Caco-2 (cell line): ENCODE measurements at regions not wholly inside any gene's neighbourhood (a gene's known extent, or its start where the extent isn't known, plus 50 kb on each side); places are given as distances from the start of the nearest gene placed in this dataset.

Experiments
- BruUV-seq: library from RNA; stranded (reverse); fragments of 400-500 nt; replicated peaks from 2 replicates; lab custom pipeline; 2021; lab: Mats Ljungman, UMichigan
- CTCF ChIA-PET: fragments of 300-600 bp; sonication (Branson Sonifier 250); formaldehyde crosslinking; loops from one replicate; lab custom pipeline; 2022; ENCODE audit warnings: antibody characterized with exemption; lab: Charles Lee
- POLR2A ChIA-PET: fragments of 300-600 bp; sonication (Branson Sonifier 250); formaldehyde crosslinking; loops from one replicate; lab custom pipeline; 2022; ENCODE audit warnings: antibody characterized with exemption; lab: Charles Lee
- DNase-seq, 2 experiments: peaks; one replicate each; pipeline versions ENCODE4 v3.0.0 to v3.0.0-alpha.2; 2020 to 2022
- H3K27me3 ChIP-seq: replicated peaks from 2 replicates; pipeline ENCODE4 v1.6.0; 2011; ENCODE audit warnings: low read length; ENCODE audit not compliant: control insufficient read depth, insufficient read depth
- H3K36me3 ChIP-seq: 2 replicates; pipeline ENCODE4 v1.5.1; 2011; ENCODE audit warnings: low read length; ENCODE audit not compliant: control insufficient read depth, insufficient read depth
- H3K4me1 ChIP-seq: fragments of 250-450 bp; sonication (Bioruptor Pico); 2 replicates; pipeline ENCODE4 v1.5.1; 2020; ENCODE audit warnings: mild to moderate bottlenecking
- H3K4me3 ChIP-seq: 2 replicates; pipeline ENCODE4 v1.5.1; 2011; ENCODE audit warnings: low read depth, mild to moderate bottlenecking, control low read depth, low read length
- H3K9me3 ChIP-seq: fragments of 250-450 bp; sonication (Bioruptor Pico); 2 replicates; pipeline ENCODE4 v1.5.1; 2020; ENCODE audit warnings: mild to moderate bottlenecking, moderate library complexity
- H3K27ac Mint-ChIP-seq: one replicate; pipeline ENCODE4 v1.8.0; 2022; ENCODE audit warnings: mixed read lengths; ENCODE audit not compliant: unreplicated experiment
- H3K27me3 Mint-ChIP-seq: one replicate; pipeline ENCODE4 v1.8.0; 2022; ENCODE audit warnings: mixed read lengths; ENCODE audit not compliant: insufficient read depth, unreplicated experiment
- H3K36me3 Mint-ChIP-seq: one replicate; pipeline ENCODE4 v1.8.0; 2022; ENCODE audit warnings: mild to moderate bottlenecking, mixed read lengths; ENCODE audit not compliant: insufficient read depth, unreplicated experiment
- H3K4me1 Mint-ChIP-seq: one replicate; pipeline ENCODE4 v1.8.0; 2022; ENCODE audit warnings: low read depth, mixed read lengths; ENCODE audit not compliant: unreplicated experiment
- H3K4me3 Mint-ChIP-seq: one replicate; pipeline ENCODE4 v1.8.0; 2022; ENCODE audit warnings: mild to moderate bottlenecking, moderate library complexity, mixed read lengths; ENCODE audit not compliant: unreplicated experiment
- H3K9me3 Mint-ChIP-seq: one replicate; pipeline ENCODE4 v1.8.0; 2022; ENCODE audit warnings: mixed read lengths; ENCODE audit not compliant: unreplicated experiment
- intact Hi-C: fragments of 100-400 bp; cut with micrococcal nuclease; formaldehyde crosslinking; loops from one replicate; pipeline ENCODE4 v1.10.0; 2022; ENCODE audit not compliant: unreplicated experiment
- TF ChIP-seq, protein P1 (sequence below), 2 experiments: fragments of 200-600 bp in 1 of 2; IDR thresholded peaks; 1 replicate in 1 of 2; 2 replicates in 1 of 2; pipeline versions ENCODE4 v1.5.1 to v1.8.0; 2011 to 2022; ENCODE audit warnings: antibody characterized with exemption in 1 of 2, control low read depth in 1 of 2, inconsistent platforms in 1 of 2, low read depth in 1 of 2, low read length in 1 of 2, mild to moderate bottlenecking in 1 of 2, moderate library complexity in 1 of 2; ENCODE audit not compliant: insufficient read depth in 1 of 2, severe bottlenecking in 1 of 2, unreplicated experiment in 1 of 2

- Histone ChIP-seq H3K4me3 (no peak overlapping the region), H3K27me3 (no peaks in the 10 kb centered on the region; the same call in 1 of the 2 replicates), H3K4me1 (no peaks in the 10 kb centered on the region), H3K9me3 (no peaks in the 10 kb centered on the region), H3K36me3 (no peaks in the 10 kb centered on the region)
- POLR2A ChIA-PET: no interaction called here
- no peak for DNase-seq
- Mint-ChIP-seq H3K27ac (no peak overlapping the region), H3K4me1 (no peaks in the 10 kb centered on the region), H3K9me3 (no peaks in the 10 kb centered on the region), H3K4me3 (no peak overlapping the region), H3K27me3 (peaks cover 7% of the 10 kb centered on the region), H3K36me3 (no peaks in the 10 kb centered on the region)
- no TSS peak for BruUV-seq
- CTCF ChIA-PET: interaction anchor here (1.9 kb wide), 1 partner anchor 70 kb away, joined by 7 read pairs; no protein-coding TSS in a partner anchor
- TF ChIP-seq, protein P1, sequence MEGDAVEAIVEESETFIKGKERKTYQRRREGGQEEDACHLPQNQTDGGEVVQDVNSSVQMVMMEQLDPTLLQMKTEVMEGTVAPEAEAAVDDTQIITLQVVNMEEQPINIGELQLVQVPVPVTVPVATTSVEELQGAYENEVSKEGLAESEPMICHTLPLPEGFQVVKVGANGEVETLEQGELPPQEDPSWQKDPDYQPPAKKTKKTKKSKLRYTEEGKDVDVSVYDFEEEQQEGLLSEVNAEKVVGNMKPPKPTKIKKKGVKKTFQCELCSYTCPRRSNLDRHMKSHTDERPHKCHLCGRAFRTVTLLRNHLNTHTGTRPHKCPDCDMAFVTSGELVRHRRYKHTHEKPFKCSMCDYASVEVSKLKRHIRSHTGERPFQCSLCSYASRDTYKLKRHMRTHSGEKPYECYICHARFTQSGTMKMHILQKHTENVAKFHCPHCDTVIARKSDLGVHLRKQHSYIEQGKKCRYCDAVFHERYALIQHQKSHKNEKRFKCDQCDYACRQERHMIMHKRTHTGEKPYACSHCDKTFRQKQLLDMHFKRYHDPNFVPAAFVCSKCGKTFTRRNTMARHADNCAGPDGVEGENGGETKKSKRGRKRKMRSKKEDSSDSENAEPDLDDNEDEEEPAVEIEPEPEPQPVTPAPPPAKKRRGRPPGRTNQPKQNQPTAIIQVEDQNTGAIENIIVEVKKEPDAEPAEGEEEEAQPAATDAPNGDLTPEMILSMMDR (IDR thresholded peaks at IDR 0.05; ENCODE audit: insufficient read depth in 1 of 2, low read depth in 1 of 2, low read length in 1 of 2, severe bottlenecking in 1 of 2, unreplicated experiment in 1 of 2): no peak
- intact Hi-C loops: no loop called here
These were observed 79.4 kb upstream of the UNC5A start for GRCh38 chr5:176730815-176731475.

GRCh38 chr5:176731506-176732160, 78.7 kb upstream of the UNC5A start:
- no peak overlapping the region for H3K4me3 ChIP-seq
- intact Hi-C loops: no loop called here
- no peak for DNase-seq
- ChIA-PET POLR2A (no interaction called here), CTCF (interaction anchor here (1.9 kb wide), 1 partner anchor 71 kb away, joined by 7 read pairs; no protein-coding TSS in a partner anchor)
- Mint-ChIP-seq H3K9me3 (no peaks in the 10 kb centered on the region), H3K4me1 (no peaks in the 10 kb centered on the region), H3K27ac (no peak overlapping the region), H3K36me3 (no peaks in the 10 kb centered on the region), H3K27me3 (peaks cover 7% of the 10 kb centered on the region), H3K4me3 (no peak overlapping the region)
- no peaks in the 10 kb centered on the region for H3K36me3 ChIP-seq
- no peaks in the 10 kb centered on the region; the same call in 1 of the 2 replicates for H3K27me3 ChIP-seq
- TF ChIP-seq, protein P1 (IDR thresholded peaks at IDR 0.05; ENCODE audit: insufficient read depth in 1 of 2, low read depth in 1 of 2, low read length in 1 of 2, severe bottlenecking in 1 of 2, unreplicated experiment in 1 of 2): no peak
- peaks cover 3% of the 10 kb centered on the region; the same call in 1 of the 2 replicates for H3K4me1 ChIP-seq
- no TSS peak for BruUV-seq
- H3K9me3 ChIP-seq: no peaks in the 10 kb centered on the region

DNA sequence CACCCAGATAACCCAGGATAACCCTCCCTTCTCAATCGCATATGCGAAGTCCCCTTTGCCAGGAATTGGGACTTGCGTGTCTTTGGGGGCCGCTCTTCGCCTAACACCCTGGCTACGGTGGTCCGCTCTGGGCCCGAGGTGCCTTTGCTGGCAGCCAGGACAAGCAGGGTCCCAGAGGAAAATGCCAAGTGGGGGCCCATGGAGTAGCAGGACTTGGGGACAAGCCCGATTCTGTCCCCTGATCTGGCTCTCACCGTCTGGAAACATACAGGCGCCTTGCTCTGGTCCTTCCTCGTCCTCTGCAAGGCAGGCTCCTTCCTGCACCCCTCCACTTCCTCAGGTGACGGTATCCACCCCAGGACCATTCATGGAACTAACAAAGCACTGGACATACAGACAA, 78.1 kb upstream of the UNC5A start:
- peaks cover 7% of the 10 kb centered on the region for H3K27me3 Mint-ChIP-seq
- no peaks in the 10 kb centered on the region for H3K36me3 Mint-ChIP-seq
- Histone ChIP-seq H3K9me3 (no peaks in the 10 kb centered on the region), H3K36me3 (no peaks in the 10 kb centered on the region), H3K4me1 (peaks cover 10% of the 10 kb centered on the region; the same call in 1 of the 2 replicates), H3K27me3 (no peaks in the 10 kb centered on the region; the same call in 1 of the 2 replicates), H3K4me3 (no peak overlapping the region)
- intact Hi-C loops: no loop called here
- H3K27ac Mint-ChIP-seq: no peak overlapping the region
- POLR2A ChIA-PET: no interaction called here
- no peaks in the 10 kb centered on the region for H3K4me1 Mint-ChIP-seq
- CTCF ChIA-PET: interaction anchor here (1.9 kb wide), 1 partner anchor 72 kb away, joined by 7 read pairs; no protein-coding TSS in a partner anchor
- BruUV-seq: no TSS peak
- TF ChIP-seq, protein P1 (IDR thresholded peaks at IDR 0.05; ENCODE audit: insufficient read depth in 1 of 2, low read depth in 1 of 2, low read length in 1 of 2, severe bottlenecking in 1 of 2, unreplicated experiment in 1 of 2): no peak
- no peak overlapping the region for H3K4me3 Mint-ChIP-seq
- no peaks in the 10 kb centered on the region for H3K9me3 Mint-ChIP-seq
- no peak for DNase-seq
